ENCODE measurements at regions not wholly inside any gene's neighbourhood (a gene's known extent, or its start where the extent isn't known, plus 50 kb on each side); places are given as distances from the start of the nearest gene placed in this dataset.

DNA sequence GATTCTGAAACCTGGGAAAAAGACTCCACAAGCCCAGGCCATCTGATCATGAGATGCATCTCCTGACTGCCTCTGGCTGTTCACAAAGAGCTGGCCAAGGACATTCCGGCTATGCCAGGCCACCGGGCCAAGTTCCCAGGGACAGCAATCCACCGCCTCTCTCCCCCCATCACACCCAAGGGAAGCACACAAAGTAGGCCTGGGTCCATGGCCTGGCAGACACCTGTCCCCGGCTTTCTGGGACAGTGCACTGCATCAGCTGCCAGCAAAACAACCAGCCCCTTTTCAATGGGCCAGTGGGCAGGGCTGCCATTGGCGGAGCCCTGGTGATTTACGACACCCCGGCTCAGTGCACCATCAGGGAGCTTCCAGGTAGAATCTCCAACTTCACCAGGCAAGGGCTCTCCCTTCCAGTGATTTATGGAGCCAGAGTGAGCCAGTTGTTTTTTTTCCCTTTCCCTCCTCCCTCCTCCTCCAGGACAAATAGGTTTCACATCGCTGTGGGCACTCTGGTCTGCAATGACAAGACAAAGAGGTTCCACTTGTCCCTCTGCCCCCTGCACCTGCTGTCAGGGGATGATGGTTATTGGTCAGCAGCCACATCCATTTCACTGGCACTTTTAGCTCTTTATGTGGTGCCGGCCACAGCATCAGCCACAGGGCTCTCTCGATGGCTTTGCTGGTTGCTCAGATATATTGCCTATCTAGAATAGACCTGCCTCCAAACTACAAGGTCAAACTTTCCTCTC, 149.6 kb downstream of the SLC38A6 start:
- Histone ChIP-seq H3K27ac (no peak overlapping the region), H3K27me3 (no peaks in the 10 kb centered on the region), H3K4me1 (no peaks in the 10 kb centered on the region), H3K36me3 (no peaks in the 10 kb centered on the region), H3K4me3 (replicated peaks in 1 of 3) (no peak overlapping the region), H3K9me3 (no peaks in the 10 kb centered on the region)
- intact Hi-C loops (cut with DNase I) = no loop called here
- DNase-seq = no peak
- WGBS, 2 donors = 96 to 97% methylated on average over 7 to 10 of the region's 10 CpGs
- TF ChIP-seq POLR2A (IDR thresholded peaks at IDR 0.05) = no peak

DNA sequence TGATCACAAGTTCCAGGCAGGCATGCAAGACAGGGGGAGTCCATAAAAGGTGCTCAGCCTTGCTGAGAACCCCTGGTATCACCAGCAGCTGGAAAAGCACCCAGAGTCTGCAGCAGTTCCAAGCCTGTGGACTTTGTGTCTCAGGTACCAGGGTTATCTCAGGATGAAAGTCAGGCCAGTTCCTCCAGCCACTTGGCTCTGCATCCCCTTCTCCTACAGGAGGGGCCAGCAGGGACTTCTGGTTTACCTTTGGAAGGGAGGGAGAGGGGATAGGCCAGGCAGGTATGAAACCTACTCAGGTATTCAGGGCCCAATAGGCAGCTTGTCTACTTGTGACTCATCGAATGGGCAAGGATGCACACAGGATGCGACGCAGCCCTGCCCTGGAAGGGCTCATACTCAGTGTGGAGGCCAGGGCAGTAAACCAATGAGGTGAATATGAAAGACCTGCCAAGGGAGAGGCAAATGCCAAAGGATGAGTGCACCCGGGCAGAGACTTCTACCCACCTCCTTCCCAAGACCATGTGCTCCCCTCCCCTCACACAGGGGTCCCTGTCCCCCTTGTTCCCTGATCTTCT, 148.2 kb downstream of the SLC38A6 start:
- H3K9me3 ChIP-seq = no peaks in the 10 kb centered on the region

GRCh38 chr14:61128382-61129167, 147.5 kb downstream of the SLC38A6 start:
- H3K4me3 ChIP-seq (replicated peaks in 1 of 3) = no peak overlapping the region
- no peaks in the 10 kb centered on the region for H3K9me3 ChIP-seq
- no peaks in the 10 kb centered on the region for H3K4me1 ChIP-seq
- TF ChIP-seq CTCF (IDR thresholded peaks at IDR 0.05) (no peak), POLR2A (IDR thresholded peaks at IDR 0.05) (no peak)
- no peak overlapping the region for H3K27ac ChIP-seq
- intact Hi-C loops (cut with DNase I) = no loop called here
- DNase-seq = no peak
- no peaks in the 10 kb centered on the region for H3K27me3 ChIP-seq
- 80 to 86% methylated on average over 6 of the region's 6 CpGs for WGBS, 2 donors
- H3K36me3 ChIP-seq = no peaks in the 10 kb centered on the region

More for the DNA sequence above, 148.2 kb downstream of the SLC38A6 start:
- WGBS, 2 donors = 93 to 96% methylated on average over 4 of the region's 4 CpGs
- Histone ChIP-seq H3K36me3 (no peaks in the 10 kb centered on the region), H3K4me1 (no peaks in the 10 kb centered on the region), H3K27ac (no peak overlapping the region), H3K4me3 (replicated peaks in 1 of 3) (no peak overlapping the region), H3K27me3 (no peaks in the 10 kb centered on the region)
- no peak for DNase-seq
- TF ChIP-seq POLR2A (IDR thresholded peaks at IDR 0.05) (no peak), CTCF (IDR thresholded peaks at IDR 0.05) (no peak)
- intact Hi-C loops (cut with DNase I) = no loop called here

- Histone ChIP-seq H3K4me1 (no peaks in the 10 kb centered on the region), H3K27ac (no peak overlapping the region), H3K9me3 (no peaks in the 10 kb centered on the region), H3K27me3 (no peaks in the 10 kb centered on the region), H3K4me3 (replicated peaks in 1 of 3) (no peak overlapping the region), H3K36me3 (no peaks in the 10 kb centered on the region)
- DNase-seq = no peak
- 92 to 96% methylated on average over 4 of the region's 4 CpGs for WGBS, 2 donors
- intact Hi-C loops (cut with DNase I) = no loop called here
- no peak for TF ChIP-seq POLR2A (IDR thresholded peaks at IDR 0.05)
- TF ChIP-seq CTCF (IDR thresholded peaks at IDR 0.05) = no peak
These were observed 145.8 kb downstream of the SLC38A6 start for GRCh38 chr14:61126603-61127498.
